ENCODE measurements at regions not wholly inside any gene's neighbourhood (a gene's known extent, or its start where the extent isn't known, plus 50 kb on each side); places are given as distances from the start of the nearest gene placed in this dataset.

GRCh38 chr2:131590896-131591295, 63.2 kb downstream of the CCDC74A start:
- TF ChIP-seq, protein P1, sequence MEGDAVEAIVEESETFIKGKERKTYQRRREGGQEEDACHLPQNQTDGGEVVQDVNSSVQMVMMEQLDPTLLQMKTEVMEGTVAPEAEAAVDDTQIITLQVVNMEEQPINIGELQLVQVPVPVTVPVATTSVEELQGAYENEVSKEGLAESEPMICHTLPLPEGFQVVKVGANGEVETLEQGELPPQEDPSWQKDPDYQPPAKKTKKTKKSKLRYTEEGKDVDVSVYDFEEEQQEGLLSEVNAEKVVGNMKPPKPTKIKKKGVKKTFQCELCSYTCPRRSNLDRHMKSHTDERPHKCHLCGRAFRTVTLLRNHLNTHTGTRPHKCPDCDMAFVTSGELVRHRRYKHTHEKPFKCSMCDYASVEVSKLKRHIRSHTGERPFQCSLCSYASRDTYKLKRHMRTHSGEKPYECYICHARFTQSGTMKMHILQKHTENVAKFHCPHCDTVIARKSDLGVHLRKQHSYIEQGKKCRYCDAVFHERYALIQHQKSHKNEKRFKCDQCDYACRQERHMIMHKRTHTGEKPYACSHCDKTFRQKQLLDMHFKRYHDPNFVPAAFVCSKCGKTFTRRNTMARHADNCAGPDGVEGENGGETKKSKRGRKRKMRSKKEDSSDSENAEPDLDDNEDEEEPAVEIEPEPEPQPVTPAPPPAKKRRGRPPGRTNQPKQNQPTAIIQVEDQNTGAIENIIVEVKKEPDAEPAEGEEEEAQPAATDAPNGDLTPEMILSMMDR (IDR thresholded peaks at IDR 0.05 in 2 of 3, conservative IDR thresholded peaks at IDR 0.05 in 1 of 3; ENCODE audit: control insufficient read depth in 2 of 3, extremely low read depth in 1 of 3, insufficient read depth in 1 of 3, low read depth in 3 of 3, low read length in 3 of 3): no peak
- TF ChIP-seq ATF7 (IDR thresholded peaks at IDR 0.05; ENCODE audit: low read depth): no peak
- TF ChIP-seq, protein P2, sequence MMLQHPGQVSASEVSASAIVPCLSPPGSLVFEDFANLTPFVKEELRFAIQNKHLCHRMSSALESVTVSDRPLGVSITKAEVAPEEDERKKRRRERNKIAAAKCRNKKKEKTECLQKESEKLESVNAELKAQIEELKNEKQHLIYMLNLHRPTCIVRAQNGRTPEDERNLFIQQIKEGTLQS (IDR thresholded peaks at IDR 0.05; ENCODE audit: borderline replicate concordance, extremely low read depth, low read depth, low read length): no peak
- no peak for TF ChIP-seq BHLHE40 (IDR thresholded peaks at IDR 0.05; ENCODE audit: borderline replicate concordance in 1 of 2, low read depth in 2 of 2, low read length in 1 of 2)
- TF ChIP-seq MEF2A (IDR thresholded peaks at IDR 0.05; ENCODE audit: insufficient read depth, low read depth, low read length): no peak
- no peak for TF ChIP-seq SREBF2 (IDR thresholded peaks at IDR 0.05; ENCODE audit: low read length)
